ENCODE measurements at regions not wholly inside any gene's neighbourhood (a gene's known extent, or its start where the extent isn't known, plus 50 kb on each side); places are given as distances from the start of the nearest gene placed in this dataset.

DNA sequence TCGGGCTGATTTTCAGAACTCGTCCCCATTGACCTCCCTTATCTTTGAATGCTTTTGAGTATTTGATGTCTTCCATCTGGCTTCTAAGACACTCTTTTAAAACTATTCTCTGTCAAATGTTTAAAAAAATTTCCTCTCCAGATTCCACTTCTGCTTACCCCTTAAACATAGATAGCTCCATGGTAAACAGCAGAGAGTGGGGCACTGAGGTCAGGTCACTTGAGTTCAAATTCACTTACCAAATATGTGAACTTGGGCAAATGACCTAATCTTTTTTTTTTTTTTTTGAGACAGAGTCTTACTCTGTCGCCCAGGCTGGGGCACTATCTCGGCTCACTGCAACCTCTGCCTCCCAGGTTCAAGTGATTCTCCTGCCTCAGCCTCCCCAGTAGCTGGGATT lies 126.8 kb upstream of the CPSF6 start:
- TF ChIP-seq, protein P1, sequence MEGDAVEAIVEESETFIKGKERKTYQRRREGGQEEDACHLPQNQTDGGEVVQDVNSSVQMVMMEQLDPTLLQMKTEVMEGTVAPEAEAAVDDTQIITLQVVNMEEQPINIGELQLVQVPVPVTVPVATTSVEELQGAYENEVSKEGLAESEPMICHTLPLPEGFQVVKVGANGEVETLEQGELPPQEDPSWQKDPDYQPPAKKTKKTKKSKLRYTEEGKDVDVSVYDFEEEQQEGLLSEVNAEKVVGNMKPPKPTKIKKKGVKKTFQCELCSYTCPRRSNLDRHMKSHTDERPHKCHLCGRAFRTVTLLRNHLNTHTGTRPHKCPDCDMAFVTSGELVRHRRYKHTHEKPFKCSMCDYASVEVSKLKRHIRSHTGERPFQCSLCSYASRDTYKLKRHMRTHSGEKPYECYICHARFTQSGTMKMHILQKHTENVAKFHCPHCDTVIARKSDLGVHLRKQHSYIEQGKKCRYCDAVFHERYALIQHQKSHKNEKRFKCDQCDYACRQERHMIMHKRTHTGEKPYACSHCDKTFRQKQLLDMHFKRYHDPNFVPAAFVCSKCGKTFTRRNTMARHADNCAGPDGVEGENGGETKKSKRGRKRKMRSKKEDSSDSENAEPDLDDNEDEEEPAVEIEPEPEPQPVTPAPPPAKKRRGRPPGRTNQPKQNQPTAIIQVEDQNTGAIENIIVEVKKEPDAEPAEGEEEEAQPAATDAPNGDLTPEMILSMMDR (IDR thresholded peaks at IDR 0.05): no peak
- TF ChIP-seq POLR2A (IDR thresholded peaks at IDR 0.05): no peak
